Transverse colon (tissue), 3 donors: ENCODE measurements at regions not wholly inside any gene's neighbourhood (a gene's known extent, or its start where the extent isn't known, plus 50 kb on each side); places are given as distances from the start of the nearest gene placed in this dataset.

Experiments
- EP300 ChIP-seq: sonication (generic); formaldehyde crosslinking; IDR thresholded peaks from one replicate; pipeline ENCODE4 v1.6.1; 2017; ENCODE audit warnings: antibody characterized with exemption, low read depth
- TF ChIP-seq, protein P1 (sequence below), 5 experiments: fragments of 200-600 bp in 3 of 5; fragments of 450-650 bp in 2 of 5; sonication (generic) in 3 of 5; IDR thresholded peaks; 1 replicate in 2 of 5; 2 replicates in 3 of 5; pipeline ENCODE4 v1.5.1; 2016 to 2017; ENCODE audit warnings: antibody characterized with exemption in 5 of 5, inconsistent platforms in 3 of 5, mild to moderate bottlenecking in 2 of 5, moderate library complexity in 1 of 5

DNA sequence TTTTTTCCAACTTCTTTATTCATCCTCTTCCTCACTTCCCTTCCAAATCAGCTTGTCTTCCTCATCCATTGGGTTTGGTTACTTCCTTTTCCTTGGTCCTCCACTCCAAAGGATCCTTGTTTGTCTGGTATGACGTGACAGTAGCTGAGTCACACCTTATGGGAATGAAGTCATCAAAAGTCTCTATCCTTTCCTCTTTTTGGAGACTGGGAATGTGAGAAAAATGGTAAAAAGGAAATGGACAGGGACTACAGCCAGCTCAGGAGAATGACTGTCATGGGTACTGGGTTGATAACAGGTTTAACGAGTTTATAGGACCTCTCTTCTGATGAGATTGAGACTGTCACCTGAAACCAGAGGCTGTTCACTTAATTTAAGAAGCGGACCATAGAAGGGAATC lies 76.2 kb upstream of the MYO10 start:
- TF ChIP-seq, protein P1, sequence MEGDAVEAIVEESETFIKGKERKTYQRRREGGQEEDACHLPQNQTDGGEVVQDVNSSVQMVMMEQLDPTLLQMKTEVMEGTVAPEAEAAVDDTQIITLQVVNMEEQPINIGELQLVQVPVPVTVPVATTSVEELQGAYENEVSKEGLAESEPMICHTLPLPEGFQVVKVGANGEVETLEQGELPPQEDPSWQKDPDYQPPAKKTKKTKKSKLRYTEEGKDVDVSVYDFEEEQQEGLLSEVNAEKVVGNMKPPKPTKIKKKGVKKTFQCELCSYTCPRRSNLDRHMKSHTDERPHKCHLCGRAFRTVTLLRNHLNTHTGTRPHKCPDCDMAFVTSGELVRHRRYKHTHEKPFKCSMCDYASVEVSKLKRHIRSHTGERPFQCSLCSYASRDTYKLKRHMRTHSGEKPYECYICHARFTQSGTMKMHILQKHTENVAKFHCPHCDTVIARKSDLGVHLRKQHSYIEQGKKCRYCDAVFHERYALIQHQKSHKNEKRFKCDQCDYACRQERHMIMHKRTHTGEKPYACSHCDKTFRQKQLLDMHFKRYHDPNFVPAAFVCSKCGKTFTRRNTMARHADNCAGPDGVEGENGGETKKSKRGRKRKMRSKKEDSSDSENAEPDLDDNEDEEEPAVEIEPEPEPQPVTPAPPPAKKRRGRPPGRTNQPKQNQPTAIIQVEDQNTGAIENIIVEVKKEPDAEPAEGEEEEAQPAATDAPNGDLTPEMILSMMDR (IDR thresholded peaks at IDR 0.05), result no peak
- TF ChIP-seq EP300, result no peak
